SK-N-SH treated with all-trans-retinoic acid at 6 μM for 48 hours (cell line): ENCODE measurements at regions not wholly inside any gene's neighbourhood (a gene's known extent, or its start where the extent isn't known, plus 50 kb on each side); places are given as distances from the start of the nearest gene placed in this dataset.
"Not testable (repeated sequence)": the region's sequence is repeated elsewhere in the genome, so short reads cannot be mapped to it uniquely, and the experiment has no call there.

Experiments
- ATAC-seq: fragments of 200-7000 bp; cut with Tn5 transposase; 3 replicates; pipeline ENCODE4 v1.9.1; 2020; ENCODE audit warnings: mild to moderate bottlenecking, moderate library complexity
- BACH2 ChIP-seq: fragments of 250-450 bp; sonication (Bioruptor Pico); IDR thresholded peaks from 2 replicates; pipeline ENCODE4 v1.9.0; 2021; ENCODE audit warnings: mild to moderate bottlenecking, borderline replicate concordance
- ISL1 ChIP-seq: fragments of 250-450 bp; sonication (Bioruptor Pico); IDR thresholded peaks from 2 replicates; pipeline ENCODE4 v2.1.2; 2022; ENCODE audit warnings: mild to moderate bottlenecking, moderate library complexity
- POU6F1 ChIP-seq: fragments of 250-450 bp; sonication (Bioruptor Pico); IDR thresholded peaks from 2 replicates; pipeline ENCODE4 v1.8.0; 2021; ENCODE audit warnings: low read depth, mild to moderate bottlenecking, moderate library complexity, borderline replicate concordance
- PPARA ChIP-seq: fragments of 250-450 bp; sonication (Bioruptor Pico); IDR thresholded peaks from 2 replicates; pipeline ENCODE4 v1.5.0; 2020; ENCODE audit warnings: mild to moderate bottlenecking, borderline replicate concordance
- TOX ChIP-seq: fragments of 250-450 bp; sonication (Bioruptor Pico); IDR thresholded peaks from 2 replicates; pipeline ENCODE4 v1.8.0; 2021; ENCODE audit warnings: mild to moderate bottlenecking, moderate library complexity, borderline replicate concordance
- ZFP3 ChIP-seq: fragments of 250-450 bp; sonication (Bioruptor Pico); IDR thresholded peaks from 2 replicates; pipeline ENCODE4 v1.5.0; 2020; ENCODE audit warnings: mild to moderate bottlenecking, moderate library complexity
- ZNF565 ChIP-seq: fragments of 450-650 bp; formaldehyde crosslinking; conservative IDR thresholded peaks from 2 replicates; pipeline ENCODE4 v1.5.0; 2020; ENCODE audit warnings: low read depth, mild to moderate bottlenecking, moderate library complexity
- ZNF70 ChIP-seq: fragments of 450-650 bp; formaldehyde crosslinking; IDR thresholded peaks from 2 replicates; pipeline ENCODE4 v1.5.0; 2020; ENCODE audit warnings: mild to moderate bottlenecking, moderate library complexity

DNA sequence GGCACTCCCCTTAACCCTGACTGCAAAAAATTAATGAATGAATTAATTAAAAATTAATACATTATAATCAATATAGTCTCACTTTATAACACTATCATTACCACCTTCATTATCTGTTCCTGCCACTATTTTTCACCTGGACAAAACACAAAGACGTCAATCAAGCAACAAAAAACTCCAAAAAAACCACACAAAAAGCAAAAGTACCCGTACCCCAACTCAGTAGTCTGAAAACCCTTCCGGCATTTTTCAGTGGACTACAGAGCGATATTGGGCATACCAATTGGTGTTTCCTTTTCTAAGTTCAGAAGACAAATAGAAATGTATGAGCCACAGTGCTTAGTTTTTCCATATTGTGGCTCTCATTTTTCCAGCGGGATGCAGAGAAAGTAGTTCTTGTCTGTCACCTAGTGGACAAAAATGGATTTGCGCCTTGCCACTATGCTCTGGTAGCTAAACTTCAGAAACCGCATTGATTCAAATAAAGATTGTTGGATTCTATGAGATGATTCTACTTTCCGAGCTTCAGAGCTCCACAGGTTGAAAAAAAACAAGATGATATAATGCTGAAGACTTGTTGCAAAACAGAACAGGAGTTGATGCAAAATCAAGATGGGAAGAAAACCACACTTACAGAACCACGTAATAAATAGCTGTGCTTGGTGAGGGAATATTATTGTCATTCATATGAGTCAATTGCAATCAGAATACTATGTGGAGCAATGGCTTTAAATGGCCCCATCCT, 50.6 kb upstream of the ITGB1 start:
- no peak for TF ChIP-seq ZFP3 (CRISPR knock-in tag)
- no peak for TF ChIP-seq PPARA (CRISPR knock-in tag)
- no peak for TF ChIP-seq ZNF565 (CRISPR knock-in tag)
- TF ChIP-seq POU6F1 (CRISPR knock-in tag), result no peak
- TF ChIP-seq TOX (CRISPR knock-in tag), result no peak
- no peak for TF ChIP-seq BACH2 (CRISPR knock-in tag)
- TF ChIP-seq ZNF70, result no peak
- TF ChIP-seq ISL1 (CRISPR knock-in tag), result no peak
- peak; percentile 40 for ATAC-seq

GRCh38 chr10:33007731-33008381, 49.8 kb upstream of the ITGB1 start:
- ATAC-seq, result not testable (repeated sequence)
